ENCODE measurements at regions not wholly inside any gene's neighbourhood (a gene's known extent, or its start where the extent isn't known, plus 50 kb on each side); places are given as distances from the start of the nearest gene placed in this dataset.

GRCh38 chr6:128663238-128663637, 142.8 kb upstream of the PTPRK start:
- TF ChIP-seq CTCF (IDR thresholded peaks at IDR 0.05) = no peak
- intact Hi-C loops (cut with DNase I) = no loop called here
- no peak overlapping the region for H3K4me3 ChIP-seq
- H3K9me3 ChIP-seq = no peaks in the 10 kb centered on the region
- no peaks in the 10 kb centered on the region for H3K4me1 ChIP-seq
- DNase-seq (ENCODE audit: low spot score in 2 of 2) = no peak
- H3K27me3 ChIP-seq = no peaks in the 10 kb centered on the region
- no peak overlapping the region for H3K27ac ChIP-seq
- no peaks in the 10 kb centered on the region for H3K36me3 ChIP-seq

GRCh38 chr6:128659878-128660622, 139.7 kb upstream of the PTPRK start:
- Histone ChIP-seq H3K9me3 (no peaks in the 10 kb centered on the region), H3K27ac (no peak overlapping the region), H3K36me3 (no peaks in the 10 kb centered on the region), H3K27me3 (no peaks in the 10 kb centered on the region), H3K4me3 (no peak overlapping the region), H3K4me1 (no peaks in the 10 kb centered on the region)
- intact Hi-C loops (cut with DNase I) = no loop called here
- no peak for DNase-seq (ENCODE audit: low spot score in 2 of 2)
- TF ChIP-seq CTCF (IDR thresholded peaks at IDR 0.05) = no peak

- Histone ChIP-seq H3K4me1 (no peaks in the 10 kb centered on the region), H3K9me3 (no peaks in the 10 kb centered on the region), H3K27ac (no peak overlapping the region), H3K27me3 (no peaks in the 10 kb centered on the region), H3K36me3 (no peaks in the 10 kb centered on the region), H3K4me3 (no peak overlapping the region)
- no peak for TF ChIP-seq CTCF (IDR thresholded peaks at IDR 0.05)
- DNase-seq (ENCODE audit: low spot score in 2 of 2) = no peak
- intact Hi-C loops (cut with DNase I) = no loop called here
Measured at GRCh38 chr6:128659276-128659675, 138.9 kb upstream of the PTPRK start.

- Histone ChIP-seq H3K4me1 (no peaks in the 10 kb centered on the region), H3K4me3 (no peak overlapping the region), H3K9me3 (no peaks in the 10 kb centered on the region), H3K36me3 (no peaks in the 10 kb centered on the region), H3K27me3 (no peaks in the 10 kb centered on the region), H3K27ac (no peak overlapping the region)
- DNase-seq (ENCODE audit: low spot score in 2 of 2) = no peak
- intact Hi-C loops (cut with DNase I) = no loop called here
- TF ChIP-seq CTCF (IDR thresholded peaks at IDR 0.05) = no peak
Measured at GRCh38 chr6:128657181-128657580, 136.8 kb upstream of the PTPRK start.

- Histone ChIP-seq H3K4me1 (no peaks in the 10 kb centered on the region), H3K27me3 (no peaks in the 10 kb centered on the region), H3K27ac (no peak overlapping the region), H3K36me3 (no peaks in the 10 kb centered on the region), H3K4me3 (no peak overlapping the region), H3K9me3 (no peaks in the 10 kb centered on the region)
- no peak for TF ChIP-seq CTCF (IDR thresholded peaks at IDR 0.05)
- DNase-seq (ENCODE audit: low spot score in 2 of 2) = no peak
- intact Hi-C loops (cut with DNase I) = no loop called here
Measured at GRCh38 chr6:128655978-128656498, 135.6 kb upstream of the PTPRK start.
